ENCODE measurements at regions not wholly inside any gene's neighbourhood (a gene's known extent, or its start where the extent isn't known, plus 50 kb on each side); places are given as distances from the start of the nearest gene placed in this dataset.

GRCh38 chr12:105980085-105980484 is 158.7 kb downstream of the NUAK1 start:
- DNase-seq: no peak

GRCh38 chr12:105980533-105980932 is 158.2 kb downstream of the NUAK1 start:
- no peak for DNase-seq

GRCh38 chr12:105982022-105982421 is 156.7 kb downstream of the NUAK1 start:
- no peak for DNase-seq

GRCh38 chr12:105983622-105984320 is 155.0 kb downstream of the NUAK1 start:
- no peak for DNase-seq

GRCh38 chr12:105985383-105985782 is 153.4 kb downstream of the NUAK1 start:
- DNase-seq: no peak

- no peak for DNase-seq
Observed at GRCh38 chr12:105986779-105987684, 151.7 kb downstream of the NUAK1 start.

GRCh38 chr12:105987685-105988035 is 151.1 kb downstream of the NUAK1 start:
- no peak for DNase-seq

- no peak for DNase-seq
Observed at GRCh38 chr12:105992849-105993740, 145.7 kb downstream of the NUAK1 start.

GRCh38 chr12:105993766-105994555 is 144.8 kb downstream of the NUAK1 start:
- peak in 25 of 58 donors; percentile 1 to 45 (median 19) for DNase-seq

GRCh38 chr12:105995961-105996431 is 142.8 kb downstream of the NUAK1 start:
- DNase-seq: no peak

GRCh38 chr12:105998561-105998960 is 140.2 kb downstream of the NUAK1 start:
- no peak for DNase-seq

- no peak for DNase-seq
Observed at GRCh38 chr12:106000382-106001104, 138.2 kb downstream of the NUAK1 start.

- no peak for DNase-seq
Observed at GRCh38 chr12:106001105-106001836, 137.5 kb downstream of the NUAK1 start.

- DNase-seq: no peak
Observed at GRCh38 chr12:106001837-106002218, 136.9 kb downstream of the NUAK1 start.

- DNase-seq: no peak
Observed at GRCh38 chr12:106003297-106003696, 135.5 kb downstream of the NUAK1 start.

- no peak for DNase-seq
Observed at GRCh38 chr12:106004289-106004688, 134.5 kb downstream of the NUAK1 start.

- no peak for DNase-seq
Observed at GRCh38 chr12:106006382-106006781, 132.4 kb downstream of the NUAK1 start.

- no peak for DNase-seq
Observed at GRCh38 chr12:106006940-106007339, 131.8 kb downstream of the NUAK1 start.

- DNase-seq: no peak
Observed at GRCh38 chr12:106010741-106011140, 128.0 kb downstream of the NUAK1 start.
